ENCODE measurements at regions not wholly inside any gene's neighbourhood (a gene's known extent, or its start where the extent isn't known, plus 50 kb on each side); places are given as distances from the start of the nearest gene placed in this dataset.

DNA sequence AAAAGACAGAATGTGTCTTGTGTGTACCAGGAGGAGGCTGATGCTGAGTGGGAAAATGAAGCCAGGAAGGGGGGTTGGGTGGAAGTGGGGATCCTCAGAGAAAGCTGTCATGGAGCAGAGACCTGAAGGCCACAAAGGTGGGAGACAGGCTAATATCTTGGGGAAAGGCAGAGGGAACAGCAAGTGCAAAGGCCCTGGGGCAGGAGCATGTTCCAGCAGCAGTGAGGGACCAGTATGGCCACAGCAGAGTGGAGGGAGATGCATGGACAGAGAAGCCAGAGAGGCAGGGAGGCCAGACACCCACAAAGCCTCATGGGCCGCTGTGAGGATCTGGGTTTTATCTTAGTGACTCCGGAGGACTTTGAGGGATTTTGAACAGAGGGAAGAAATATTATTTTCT is 254.2 kb upstream of the SULF2 start:
- no peak for TF ChIP-seq TAF1 (IDR thresholded peaks at IDR 0.05; ENCODE audit: low read depth)
- no peak for TF ChIP-seq ZBTB7A (IDR thresholded peaks at IDR 0.05; ENCODE audit: low read depth)
- no peak for TF ChIP-seq YY1 (IDR thresholded peaks at IDR 0.05; ENCODE audit: low read depth)
- no peak for TF ChIP-seq CREB1 (IDR thresholded peaks at IDR 0.05; ENCODE audit: low read depth)
- no peak for TF ChIP-seq NFIC (IDR thresholded peaks at IDR 0.05)
- no peak for TF ChIP-seq RAD21 (IDR thresholded peaks at IDR 0.05; ENCODE audit: low read depth)
- TF ChIP-seq TEAD4 (IDR thresholded peaks at IDR 0.05) = no peak
- TF ChIP-seq REST (IDR thresholded peaks at IDR 0.05; ENCODE audit: low read depth) = no peak
- TF ChIP-seq, protein P1, sequence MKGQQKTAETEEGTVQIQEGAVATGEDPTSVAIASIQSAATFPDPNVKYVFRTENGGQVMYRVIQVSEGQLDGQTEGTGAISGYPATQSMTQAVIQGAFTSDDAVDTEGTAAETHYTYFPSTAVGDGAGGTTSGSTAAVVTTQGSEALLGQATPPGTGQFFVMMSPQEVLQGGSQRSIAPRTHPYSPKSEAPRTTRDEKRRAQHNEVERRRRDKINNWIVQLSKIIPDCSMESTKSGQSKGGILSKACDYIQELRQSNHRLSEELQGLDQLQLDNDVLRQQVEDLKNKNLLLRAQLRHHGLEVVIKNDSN (IDR thresholded peaks at IDR 0.05) = no peak
- no peak for TF ChIP-seq EP300 (IDR thresholded peaks at IDR 0.05; ENCODE audit: borderline replicate concordance)
- TF ChIP-seq MAX (IDR thresholded peaks at IDR 0.05) = no peak
- TF ChIP-seq TCF12 (IDR thresholded peaks at IDR 0.05; ENCODE audit: low read depth) = no peak
- TF ChIP-seq CEBPB (IDR thresholded peaks at IDR 0.05) = no peak
- TF ChIP-seq FOXM1 (IDR thresholded peaks at IDR 0.05; ENCODE audit: borderline replicate concordance, low read depth) = no peak
- no peak for TF ChIP-seq EGR1 (IDR thresholded peaks at IDR 0.05)

DNA sequence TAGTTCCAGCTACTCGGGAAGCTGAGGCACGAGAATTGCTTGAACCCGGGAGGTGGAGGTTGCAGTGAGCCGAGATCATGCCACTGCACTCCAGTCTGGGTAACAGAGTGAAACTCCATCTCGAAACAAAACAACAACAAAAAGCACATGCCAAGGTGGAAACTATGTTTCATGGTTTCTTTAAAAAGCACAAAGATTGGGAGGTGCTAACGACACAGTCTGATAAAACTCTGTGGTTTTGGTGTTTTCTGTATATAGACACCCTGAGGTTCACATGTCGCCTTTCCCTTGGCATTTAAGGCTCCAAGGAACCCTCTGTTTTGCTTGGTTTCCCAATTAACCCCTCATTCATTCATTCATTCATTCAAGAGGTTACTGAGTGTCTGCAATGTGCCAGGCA is 253.4 kb upstream of the SULF2 start:
- TF ChIP-seq YY1 (IDR thresholded peaks at IDR 0.05; ENCODE audit: low read depth) (no peak), CEBPB (IDR thresholded peaks at IDR 0.05) (no peak), RAD21 (IDR thresholded peaks at IDR 0.05; ENCODE audit: low read depth) (no peak), TEAD4 (IDR thresholded peaks at IDR 0.05) (no peak), TCF12 (IDR thresholded peaks at IDR 0.05; ENCODE audit: low read depth) (no peak), EGR1 (IDR thresholded peaks at IDR 0.05) (no peak), NFIC (IDR thresholded peaks at IDR 0.05) (no peak), REST (IDR thresholded peaks at IDR 0.05; ENCODE audit: low read depth) (no peak), EP300 (IDR thresholded peaks at IDR 0.05; ENCODE audit: borderline replicate concordance) (no peak)
- TF ChIP-seq, protein P1 (IDR thresholded peaks at IDR 0.05) = no peak

DNA sequence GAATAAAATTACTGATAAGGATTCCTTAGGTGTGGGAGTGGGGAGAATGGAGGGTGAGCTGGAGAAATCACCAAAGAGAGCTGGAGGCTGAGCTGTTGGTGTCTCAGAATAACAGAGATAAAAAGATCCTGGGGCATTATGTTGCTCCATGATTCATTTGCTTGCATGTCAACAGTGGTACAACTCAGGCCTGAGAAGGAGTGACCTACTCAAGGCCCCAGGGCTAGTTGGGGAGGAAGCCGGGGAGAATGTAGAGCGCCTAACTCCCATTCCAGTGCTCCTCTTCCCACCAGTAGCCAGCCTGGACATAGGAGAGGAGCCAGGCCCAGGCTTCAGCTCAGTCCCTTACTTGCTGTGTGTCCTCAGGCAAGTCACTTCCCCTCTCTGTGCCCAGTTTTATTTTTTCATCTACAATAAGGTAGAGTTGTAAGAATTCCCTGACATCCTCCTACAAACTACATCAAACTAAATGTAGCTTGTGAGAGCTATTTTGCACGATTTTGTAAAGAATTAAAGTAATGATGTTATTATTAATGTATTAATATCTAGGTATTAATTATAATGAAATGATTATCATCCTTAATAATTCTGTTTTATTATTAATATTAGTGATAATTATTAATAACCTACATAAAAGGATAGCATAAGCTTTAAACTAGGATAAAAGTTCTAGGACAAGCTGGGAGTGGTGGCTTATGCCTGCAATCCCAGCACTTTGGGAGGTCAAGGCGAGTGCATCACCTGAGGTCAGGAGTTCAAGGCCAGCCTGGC is 250.9 kb upstream of the SULF2 start:
- TF ChIP-seq TAF1 (IDR thresholded peaks at IDR 0.05; ENCODE audit: low read depth) (no peak), NFIC (IDR thresholded peaks at IDR 0.05) (no peak), FOXM1 (IDR thresholded peaks at IDR 0.05; ENCODE audit: borderline replicate concordance, low read depth) (no peak), EGR1 (IDR thresholded peaks at IDR 0.05) (no peak), TCF12 (IDR thresholded peaks at IDR 0.05; ENCODE audit: low read depth) (no peak), CREB1 (IDR thresholded peaks at IDR 0.05; ENCODE audit: low read depth) (no peak)
- TF ChIP-seq, protein P1 (IDR thresholded peaks at IDR 0.05) = no peak

DNA sequence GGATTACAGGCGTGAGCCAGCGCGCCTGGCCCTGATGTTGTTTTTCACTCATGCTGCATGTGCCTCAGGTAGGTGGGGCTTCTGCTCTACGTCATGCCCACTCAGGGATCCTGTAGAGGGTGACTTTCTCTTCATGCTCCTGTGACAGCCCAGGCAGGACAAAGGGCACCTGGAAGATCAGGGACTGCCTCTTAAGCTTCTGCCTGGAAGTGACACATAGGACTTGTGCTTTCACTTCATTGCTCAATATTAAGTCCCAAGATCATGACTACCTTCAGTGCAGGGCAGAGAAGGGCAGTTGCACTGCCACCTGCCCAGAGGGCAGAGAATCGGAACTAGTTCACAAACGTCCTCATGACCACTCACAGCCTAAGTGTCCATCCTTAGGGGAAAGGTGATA is 249.5 kb upstream of the SULF2 start:
- TF ChIP-seq TCF12 (IDR thresholded peaks at IDR 0.05; ENCODE audit: low read depth) = no peak
- TF ChIP-seq TAF1 (IDR thresholded peaks at IDR 0.05; ENCODE audit: low read depth) = no peak
- no peak for TF ChIP-seq MAX (IDR thresholded peaks at IDR 0.05)
- TF ChIP-seq RAD21 (IDR thresholded peaks at IDR 0.05; ENCODE audit: low read depth) = no peak
- TF ChIP-seq TEAD4 (IDR thresholded peaks at IDR 0.05) = no peak
- TF ChIP-seq FOXM1 (IDR thresholded peaks at IDR 0.05; ENCODE audit: borderline replicate concordance, low read depth) = no peak
- no peak for TF ChIP-seq CEBPB (IDR thresholded peaks at IDR 0.05)
- TF ChIP-seq ZBTB7A (IDR thresholded peaks at IDR 0.05; ENCODE audit: low read depth) = no peak
- no peak for TF ChIP-seq CREB1 (IDR thresholded peaks at IDR 0.05; ENCODE audit: low read depth)
- no peak for TF ChIP-seq YY1 (IDR thresholded peaks at IDR 0.05; ENCODE audit: low read depth)
- TF ChIP-seq, protein P1 (IDR thresholded peaks at IDR 0.05) = no peak

- TF ChIP-seq YY1 (IDR thresholded peaks at IDR 0.05; ENCODE audit: low read depth) = no peak
- no peak for TF ChIP-seq TAF1 (IDR thresholded peaks at IDR 0.05; ENCODE audit: low read depth)
- TF ChIP-seq REST (IDR thresholded peaks at IDR 0.05; ENCODE audit: low read depth) = no peak
- no peak for TF ChIP-seq TEAD4 (IDR thresholded peaks at IDR 0.05)
- TF ChIP-seq, protein P1 (IDR thresholded peaks at IDR 0.05) = no peak
- no peak for TF ChIP-seq RAD21 (IDR thresholded peaks at IDR 0.05; ENCODE audit: low read depth)
- no peak for TF ChIP-seq EGR1 (IDR thresholded peaks at IDR 0.05)
Observed at GRCh38 chr20:48031122-48031521, 245.8 kb upstream of the SULF2 start.

All from Ishikawa (cell line).